Small intestine (tissue), 7 donors: ENCODE measurements at regions not wholly inside any gene's neighbourhood (a gene's known extent, or its start where the extent isn't known, plus 50 kb on each side); places are given as distances from the start of the nearest gene placed in this dataset.

Experiments used
- DNase-seq, 2 donors: peaks; one replicate each; pipeline versions ENCODE4 v3.0.0 to v3.0.0-alpha.2; 2013
- FAIRE-seq: peaks from 2 replicates; lab custom pipeline; 2012; peaks lifted over from hg19 to GRCh38; lab: Jason Lieb, UNC
- H3K27ac ChIP-seq, 3 donors: one replicate each; pipeline ENCODE4 v1.5.1; 2013; ENCODE audit warnings: low read length in 2 of 3, mild to moderate bottlenecking in 2 of 3, control low read depth in 1 of 3, inconsistent platforms in 1 of 3, low read depth in 1 of 3, moderate library complexity in 1 of 3
- H3K27me3 ChIP-seq, 3 donors: one replicate each; pipeline ENCODE4 v1.6.1; 2013; ENCODE audit warnings: low read length in 3 of 3, inconsistent platforms in 1 of 3; ENCODE audit not compliant: control insufficient read depth in 3 of 3, insufficient read depth in 3 of 3
- H3K36me3 ChIP-seq, 3 donors: one replicate each; pipeline ENCODE4 v1.6.1; 2013; ENCODE audit warnings: low read length in 3 of 3, inconsistent platforms in 1 of 3, low read depth in 1 of 3, mild to moderate bottlenecking in 1 of 3, moderate library complexity in 1 of 3; ENCODE audit not compliant: control insufficient read depth in 3 of 3, insufficient read depth in 2 of 3
- H3K4me1 ChIP-seq, 3 donors: one replicate each; pipeline ENCODE4 v1.6.1; 2013; ENCODE audit warnings: low read length in 2 of 3, inconsistent platforms in 1 of 3, low read depth in 1 of 3, mild to moderate bottlenecking in 1 of 3, moderate library complexity in 1 of 3; ENCODE audit not compliant: control insufficient read depth in 3 of 3, insufficient read depth in 2 of 3
- H3K4me3 ChIP-seq, 3 donors: one replicate each; pipeline ENCODE4 v1.5.1; 2013; ENCODE audit warnings: low read length in 3 of 3, control low read depth in 1 of 3, inconsistent platforms in 1 of 3, low read depth in 1 of 3, mild to moderate bottlenecking in 1 of 3, moderate library complexity in 1 of 3
- H3K9me3 ChIP-seq, 2 donors: one replicate each; pipeline ENCODE4 v1.6.1; 2013; ENCODE audit warnings: low read depth in 1 of 2, low read length in 1 of 2; ENCODE audit not compliant: control insufficient read depth in 2 of 2, insufficient read depth in 1 of 2
- WGBS, 3 donors: extraction: QIAGEN DNeasy Blood & Tissue Kit; methylation state at CpG; one replicate each; pipeline ENCODE4 v1.1.7; 2013; 5-methylcytosine and 5-hydroxymethylcytosine counted together
- donor health status: healthy with polysubstance abuse.
- donor health status: control.
- donor health status: control.
- donor health status: Bipolar disorder and iron deficiency.
- donor health status: healthy.

DNA sequence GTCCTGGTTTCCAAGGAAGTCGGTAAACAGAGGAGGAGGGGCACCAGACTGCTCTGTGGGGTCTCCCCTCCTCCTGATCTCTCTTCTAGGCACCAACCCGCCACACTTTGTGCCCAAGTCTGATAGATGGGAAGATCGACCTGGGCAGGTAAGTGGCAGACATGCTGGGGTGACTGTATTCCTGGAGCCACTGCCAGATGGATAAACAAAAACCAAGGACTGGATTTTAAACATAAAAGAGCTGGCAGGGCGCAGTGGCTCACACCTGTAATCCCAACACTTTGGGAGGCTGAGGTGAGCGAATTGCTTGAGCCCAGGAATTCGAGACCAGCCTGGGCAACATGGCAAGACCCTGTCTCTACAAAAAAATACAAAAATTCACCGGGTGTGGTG, 181.2 kb downstream of the ANAPC1 start:
- no peak for DNase-seq
- no peak overlapping the region for H3K4me3 ChIP-seq
- no peaks in the 10 kb centered on the region for H3K27me3 ChIP-seq
- FAIRE-seq, result no peak
- H3K9me3 ChIP-seq, result no peaks in the 10 kb centered on the region
- no peaks in the 10 kb centered on the region for H3K36me3 ChIP-seq
- peaks cover 2 to 15% (median 10%) of the 10 kb centered on the region in 3 donors for H3K4me1 ChIP-seq
- 74 to 83% (median 77%) methylated on average over 6 to 7 of the region's 7 CpGs for WGBS, 3 donors
- H3K27ac ChIP-seq, result no peak overlapping the region

DNA sequence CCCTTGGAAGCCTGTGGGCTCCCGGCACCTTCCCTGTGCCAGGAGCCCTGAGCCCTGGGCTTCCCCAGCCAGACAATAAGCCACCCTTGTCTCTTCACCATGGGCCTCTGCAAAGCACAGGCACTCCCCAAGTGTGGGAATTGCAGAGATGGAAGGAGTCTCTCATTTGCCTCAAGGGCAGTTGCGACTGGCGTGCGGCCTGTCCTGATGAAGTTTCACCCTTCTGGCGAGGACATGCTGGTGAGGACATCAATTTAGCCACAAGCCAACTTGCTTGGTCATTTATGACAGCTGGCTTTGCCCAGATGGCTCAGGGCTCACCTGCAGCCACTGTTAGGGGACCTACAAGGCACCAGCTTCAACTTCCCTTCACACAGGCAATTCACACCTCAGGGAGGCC, 180.2 kb downstream of the ANAPC1 start:
- FAIRE-seq, result no peak
- Histone ChIP-seq H3K27me3 (no peaks in the 10 kb centered on the region), H3K9me3 (no peaks in the 10 kb centered on the region), H3K4me3 (no peak overlapping the region), H3K27ac (no peak overlapping the region), H3K4me1 (peaks cover 0 to 12% (median 4%) of the 10 kb centered on the region in 3 donors), H3K36me3 (no peaks in the 10 kb centered on the region)
- 86 to 97% (median 88%) methylated on average over 5 of the region's 5 CpGs for WGBS, 3 donors
- no peak for DNase-seq

DNA sequence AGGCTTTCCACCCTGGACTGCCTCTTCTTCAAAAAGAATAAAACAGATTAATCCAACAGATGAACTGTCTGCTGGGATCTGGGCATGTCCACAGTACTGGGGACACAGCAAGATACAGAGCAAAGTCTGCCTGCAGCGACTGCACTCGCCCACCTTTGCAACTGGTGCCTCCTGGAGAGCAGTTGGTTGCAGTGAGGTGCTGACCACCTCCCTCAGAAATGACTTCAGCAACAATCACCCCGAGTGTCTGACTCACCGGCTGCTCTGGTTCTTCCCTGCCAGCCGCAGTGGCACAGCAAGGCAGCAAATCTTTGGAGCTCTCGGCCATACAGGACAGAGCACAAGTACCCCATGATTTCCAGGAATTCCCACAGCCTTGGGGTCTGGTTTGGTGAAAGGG, 179.7 kb downstream of the ANAPC1 start:
- no peak for DNase-seq
- peak overlapping the region in 1 of 3 donors; percentile 43 for H3K27ac ChIP-seq

DNA sequence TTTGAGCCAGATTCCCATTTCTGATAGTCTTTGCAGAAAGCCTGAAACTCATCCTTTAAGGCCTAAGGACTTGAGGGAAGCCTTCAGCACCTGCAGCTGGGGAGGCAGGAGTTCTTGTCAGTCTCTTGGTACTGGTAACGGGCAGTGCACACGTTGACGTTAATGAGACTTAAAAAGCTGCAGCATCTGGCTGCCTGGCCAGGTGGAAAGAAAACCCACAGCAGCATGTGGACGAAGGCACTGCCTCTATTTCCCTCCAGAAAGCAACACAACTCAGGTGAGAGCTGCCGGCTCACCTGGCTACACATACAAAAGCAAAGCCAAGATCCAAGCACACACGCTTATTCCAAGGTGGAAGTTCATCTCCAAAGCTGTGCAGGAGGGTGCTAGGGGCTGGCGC, 178.8 kb downstream of the ANAPC1 start:
- H3K4me1 ChIP-seq, result peaks cover 0 to 5% (median 0%) of the 10 kb centered on the region in 3 donors
- no peak overlapping the region for H3K4me3 ChIP-seq
- peak overlapping the region in 1 of 3 donors; percentile 69 for H3K27ac ChIP-seq
- FAIRE-seq, result no peak
- no peak for DNase-seq
- no peaks in the 10 kb centered on the region for H3K36me3 ChIP-seq
- H3K27me3 ChIP-seq, result no peaks in the 10 kb centered on the region
- no peaks in the 10 kb centered on the region for H3K9me3 ChIP-seq
- WGBS, 3 donors, result 72 to 80% (median 77%) methylated on average over 7 of the region's 7 CpGs

More for the DNA sequence above, 179.7 kb downstream of the ANAPC1 start:
- Histone ChIP-seq H3K9me3 (no peaks in the 10 kb centered on the region), H3K4me3 (no peak overlapping the region), H3K4me1 (peaks cover 0 to 7% (median 1%) of the 10 kb centered on the region in 3 donors), H3K27me3 (no peaks in the 10 kb centered on the region), H3K36me3 (no peaks in the 10 kb centered on the region)
- no peak for FAIRE-seq
- 83 to 86% (median 86%) methylated on average over 6 of the region's 6 CpGs for WGBS, 3 donors

DNA sequence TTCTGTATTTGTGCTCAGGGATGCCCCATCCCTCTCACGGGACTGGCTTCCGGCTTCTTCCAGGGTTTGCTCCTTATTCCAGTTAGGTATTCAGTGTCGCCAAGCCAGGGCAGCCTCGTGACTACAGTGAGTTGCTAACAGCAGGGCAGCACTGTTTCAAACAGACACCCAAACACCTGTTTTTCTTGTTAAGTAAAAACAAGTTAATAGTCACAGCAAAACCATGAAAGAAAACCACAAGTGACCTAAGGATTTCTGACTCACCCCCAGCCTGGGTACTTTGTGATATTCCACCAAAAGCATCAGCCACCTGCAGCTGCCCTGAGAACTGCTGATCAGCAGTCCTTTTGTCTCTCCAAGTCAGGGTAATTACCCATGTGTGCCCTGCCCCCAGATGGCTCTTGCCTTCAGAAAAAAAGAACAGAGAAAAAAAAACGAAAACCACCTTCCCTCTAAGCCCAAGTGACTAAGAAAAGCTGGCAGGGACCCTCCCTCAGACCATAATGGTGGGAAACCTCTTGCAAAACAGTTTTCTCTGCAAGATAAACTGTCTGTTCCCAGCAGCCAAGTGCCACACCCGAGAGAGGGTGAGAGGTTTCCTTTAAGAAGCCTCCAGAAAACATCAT, 178.2 kb downstream of the ANAPC1 start:
- no peaks in the 10 kb centered on the region for H3K9me3 ChIP-seq
- peak in 1 of 2 donors; percentile 62 for DNase-seq
- WGBS, 3 donors, result 27 to 51% (median 27%) methylated on average over 6 of the region's 6 CpGs
- H3K27me3 ChIP-seq, result no peaks in the 10 kb centered on the region
- no peak for FAIRE-seq
- no peaks in the 10 kb centered on the region for H3K36me3 ChIP-seq
- peak overlapping the region in 1 of 3 donors; percentile 71 for H3K27ac ChIP-seq
- no peak overlapping the region for H3K4me3 ChIP-seq
- peaks cover 0 to 5% (median 0%) of the 10 kb centered on the region in 3 donors for H3K4me1 ChIP-seq

DNA sequence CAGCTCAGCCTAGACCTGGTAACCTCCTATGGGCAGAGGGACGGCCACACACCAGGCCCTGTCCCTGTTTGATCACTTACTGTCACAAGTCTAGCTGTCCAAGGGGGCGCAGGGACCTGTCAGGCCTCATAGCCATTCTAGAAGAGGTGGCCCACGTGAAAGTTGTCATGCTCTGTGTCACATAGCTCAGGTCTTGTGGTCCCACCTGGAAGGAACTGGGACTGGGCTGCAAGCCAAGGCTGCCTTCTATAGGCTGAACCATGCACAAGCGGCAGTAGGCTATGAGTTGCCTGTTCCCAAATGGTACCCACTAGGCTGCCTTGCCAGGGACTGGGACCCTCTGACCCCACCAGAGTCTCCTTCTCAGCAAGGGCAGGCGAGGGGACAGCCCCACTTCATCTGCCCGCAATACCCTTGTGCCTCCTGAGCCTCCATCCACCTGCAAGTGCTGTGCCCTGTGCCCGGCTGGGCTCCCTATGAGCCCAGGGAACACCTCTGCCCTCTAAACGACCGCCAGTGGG, 177.5 kb downstream of the ANAPC1 start:
- H3K27me3 ChIP-seq, result no peaks in the 10 kb centered on the region
- no peak for FAIRE-seq
- H3K36me3 ChIP-seq, result no peaks in the 10 kb centered on the region
- DNase-seq, result no peak
- no peaks in the 10 kb centered on the region for H3K9me3 ChIP-seq
- 88 to 92% (median 92%) methylated on average over 9 of the region's 9 CpGs for WGBS, 3 donors
- no peak overlapping the region for H3K4me3 ChIP-seq
- H3K4me1 ChIP-seq, result peaks cover 0 to 5% (median 0%) of the 10 kb centered on the region in 3 donors
- H3K27ac ChIP-seq, result peak overlapping the region in 1 of 3 donors; percentile 71

DNA sequence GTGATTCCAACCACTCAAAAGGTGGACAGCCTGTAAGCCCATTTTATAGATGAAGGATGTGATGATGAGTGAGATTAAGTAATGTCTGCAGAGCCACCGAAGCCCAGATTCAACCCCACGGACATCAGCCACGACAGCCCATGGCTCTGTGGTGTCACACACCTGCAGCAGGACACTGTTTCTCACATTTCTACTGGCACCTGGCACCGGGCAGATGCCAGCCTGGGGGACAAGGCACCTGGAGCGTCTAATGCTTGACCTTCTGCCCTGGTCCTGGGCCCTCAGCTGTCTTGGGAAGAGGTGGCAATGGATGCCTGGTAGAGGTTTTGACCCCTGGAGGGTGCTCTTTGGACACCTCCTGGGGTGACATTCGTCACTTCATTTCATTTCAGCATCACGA, 176.3 kb downstream of the ANAPC1 start:
- no peaks in the 10 kb centered on the region for H3K27me3 ChIP-seq
- 86 to 97% (median 90%) methylated on average over 7 of the region's 7 CpGs for WGBS, 3 donors
- FAIRE-seq, result no peak
- no peaks in the 10 kb centered on the region for H3K36me3 ChIP-seq
- no peak for DNase-seq
- no peak overlapping the region for H3K27ac ChIP-seq
- H3K4me3 ChIP-seq, result no peak overlapping the region
- peaks cover 0 to 9% of the 10 kb centered on the region in 2 donors for H3K9me3 ChIP-seq
- peaks cover 0 to 5% (median 0%) of the 10 kb centered on the region in 3 donors for H3K4me1 ChIP-seq

DNA sequence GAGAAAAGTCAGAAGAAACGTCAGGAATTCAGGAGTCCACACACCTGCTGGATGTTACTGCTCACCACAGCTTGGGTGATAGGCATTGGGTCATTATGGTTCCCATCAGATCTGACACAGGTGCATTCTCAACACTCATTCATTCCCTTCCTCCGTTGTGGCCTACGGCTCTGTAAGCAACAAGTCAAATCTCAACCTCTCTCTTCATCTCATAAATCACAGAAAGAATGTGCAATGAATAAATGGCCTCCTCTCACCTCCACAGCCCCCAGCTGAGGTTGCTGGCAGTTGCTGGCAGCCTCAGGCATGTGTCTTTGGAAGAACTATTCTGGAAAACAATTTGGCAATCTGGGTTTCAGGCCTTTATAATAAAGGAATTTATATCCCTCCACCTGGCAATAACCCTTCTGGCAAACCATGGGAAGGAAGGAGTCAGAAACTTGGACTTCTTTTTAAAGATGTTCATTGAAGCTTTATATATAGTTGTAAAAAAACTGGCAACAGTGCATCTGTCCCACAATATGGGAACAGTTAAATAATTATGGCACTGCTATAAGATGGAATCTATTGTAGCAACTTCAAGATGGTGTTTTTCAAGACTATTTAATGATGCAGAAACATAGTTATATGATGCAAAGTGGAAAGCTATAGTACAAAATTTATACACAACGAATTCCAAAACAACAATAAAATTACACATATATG, 175.4 kb downstream of the ANAPC1 start:
- Histone ChIP-seq H3K9me3 (peaks cover 0 to 13% of the 10 kb centered on the region in 2 donors), H3K27ac (no peak overlapping the region), H3K4me3 (no peak overlapping the region), H3K36me3 (no peaks in the 10 kb centered on the region), H3K27me3 (no peaks in the 10 kb centered on the region), H3K4me1 (peaks cover 0 to 5% (median 0%) of the 10 kb centered on the region in 3 donors)
- 75 to 80% (median 76%) methylated on average over 4 of the region's 4 CpGs for WGBS, 3 donors
- no peak for FAIRE-seq
- no peak for DNase-seq
